ENCODE measurements at regions not wholly inside any gene's neighbourhood (a gene's known extent, or its start where the extent isn't known, plus 50 kb on each side); places are given as distances from the start of the nearest gene placed in this dataset.
"Not testable (repeated sequence)": the region's sequence is repeated elsewhere in the genome, so short reads cannot be mapped to it uniquely, and the experiment has no call there.

GRCh38 chr18:14995023-14995422 lies 247.1 kb downstream of the ANKRD30B start:
- TF ChIP-seq CTCF (IDR thresholded peaks at IDR 0.05); SIN3A (IDR thresholded peaks at IDR 0.05; ENCODE audit: borderline replicate concordance, insufficient read depth, low read depth, low read length); POLR2AphosphoS5 (IDR thresholded peaks at IDR 0.05; ENCODE audit: low read depth, low read length); REST (IDR thresholded peaks at IDR 0.05; ENCODE audit: insufficient read depth in 1 of 2, low read depth in 2 of 2, low read length in 1 of 2): not testable (repeated sequence)

Data from Panc1 (cell line).